ENCODE measurements at regions not wholly inside any gene's neighbourhood (a gene's known extent, or its start where the extent isn't known, plus 50 kb on each side); places are given as distances from the start of the nearest gene placed in this dataset.

- no peak for DNase-seq
Measured at GRCh38 chr2:60091266-60091665, 462.2 kb downstream of the BCL11A start.

GRCh38 chr2:60079562-60079961 lies 473.9 kb downstream of the BCL11A start:
- DNase-seq, result no peak

GRCh38 chr2:60075048-60075447 lies 478.4 kb downstream of the BCL11A start:
- DNase-seq, result no peak

GRCh38 chr2:60073201-60073600 lies 480.3 kb downstream of the BCL11A start:
- no peak for DNase-seq

GRCh38 chr2:60072609-60073008 lies 480.8 kb downstream of the BCL11A start:
- no peak for DNase-seq

- DNase-seq, result no peak
Measured at GRCh38 chr2:60071490-60071831, 482.0 kb downstream of the BCL11A start.

GRCh38 chr2:60070736-60071489 lies 482.5 kb downstream of the BCL11A start:
- DNase-seq, result no peak

- no peak for DNase-seq
Measured at GRCh38 chr2:60070196-60070595, 483.3 kb downstream of the BCL11A start.

GRCh38 chr2:60068755-60069154 lies 484.7 kb downstream of the BCL11A start:
- DNase-seq, result no peak

- DNase-seq, result no peak
Measured at GRCh38 chr2:60067006-60067405, 486.4 kb downstream of the BCL11A start.

GRCh38 chr2:60066096-60066839 lies 487.2 kb downstream of the BCL11A start:
- no peak for DNase-seq

GRCh38 chr2:60064687-60065389 lies 488.6 kb downstream of the BCL11A start:
- DNase-seq, result no peak

- DNase-seq, result no peak
Measured at GRCh38 chr2:60058781-60059180, 494.7 kb downstream of the BCL11A start.

GRCh38 chr2:60054571-60055340 lies 498.7 kb downstream of the BCL11A start:
- no peak for DNase-seq

- DNase-seq, result no peak
Measured at GRCh38 chr2:60053791-60054190, 499.7 kb downstream of the BCL11A start.

- DNase-seq, result no peak
Measured at GRCh38 chr2:60052601-60053000, 500.9 kb downstream of the BCL11A start.

GRCh38 chr2:60051991-60052390 lies 501.5 kb downstream of the BCL11A start:
- no peak for DNase-seq

- no peak for DNase-seq
Measured at GRCh38 chr2:60047944-60048525, 505.4 kb downstream of the BCL11A start.

GRCh38 chr2:60047347-60047746 lies 506.1 kb downstream of the BCL11A start:
- no peak for DNase-seq

GRCh38 chr2:60046529-60046928 lies 506.9 kb downstream of the BCL11A start:
- DNase-seq, result no peak

- no peak for DNase-seq
Measured at GRCh38 chr2:60045456-60045855, 508.0 kb downstream of the BCL11A start.

- no peak for DNase-seq
Measured at GRCh38 chr2:60044484-60044883, 509.0 kb downstream of the BCL11A start.

- no peak for DNase-seq
Measured at GRCh38 chr2:60042023-60042422, 511.4 kb downstream of the BCL11A start.

All from stimulated activated CD4-positive, alpha-beta T cell treated with anti-CD3 and anti-CD28 coated beads, Interleukin-1b, Interleukin-23, amount 100 ng/mL, for 48 hours (primary cell).